NAMALWA (cell line): ENCODE measurements at regions not wholly inside any gene's neighbourhood (a gene's known extent, or its start where the extent isn't known, plus 50 kb on each side); places are given as distances from the start of the nearest gene placed in this dataset.
A peak's percentile ranks its signal among the peaks of the same experiment; 100 is the strongest.
"Not testable (repeated sequence)": the region's sequence is repeated elsewhere in the genome, so short reads cannot be mapped to it uniquely, and the experiment has no call there.

Experiments
- DNase-seq: peaks from one replicate; pipeline ENCODE4 v3.0.0-alpha.2; 2015; ENCODE audit warnings: low spot score

DNA sequence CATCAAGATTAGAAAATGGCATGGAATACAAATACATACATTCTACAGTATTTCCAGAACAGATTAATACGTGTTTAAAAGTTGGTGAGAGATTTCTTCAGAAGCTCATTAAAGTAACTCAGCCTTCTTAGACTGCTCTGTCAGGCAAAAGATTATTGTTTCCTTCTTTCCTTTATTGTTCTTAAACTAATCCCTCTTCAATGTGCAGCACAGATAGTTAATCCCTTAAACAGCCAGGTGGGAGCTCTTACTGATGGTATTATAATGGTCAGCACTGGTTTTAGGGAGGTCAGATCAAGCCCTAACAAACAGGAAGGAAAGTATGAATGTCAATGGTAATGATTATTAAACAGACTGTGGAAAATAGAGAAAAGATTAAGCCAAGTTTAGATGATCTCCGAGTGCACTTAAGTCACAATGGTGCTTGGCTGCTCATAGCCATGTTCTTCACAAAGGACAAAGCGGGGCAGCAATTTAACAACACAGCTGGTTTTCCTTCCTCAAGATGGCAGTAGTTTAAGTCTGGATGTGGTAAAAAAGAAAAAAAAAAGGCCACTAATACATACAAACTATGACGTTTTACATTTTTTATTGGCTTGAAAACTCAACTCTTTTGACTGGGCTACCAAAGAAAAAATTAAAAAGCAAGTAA, 992.6 kb downstream of the PCDH9 start:
- DNase-seq: no peak

DNA sequence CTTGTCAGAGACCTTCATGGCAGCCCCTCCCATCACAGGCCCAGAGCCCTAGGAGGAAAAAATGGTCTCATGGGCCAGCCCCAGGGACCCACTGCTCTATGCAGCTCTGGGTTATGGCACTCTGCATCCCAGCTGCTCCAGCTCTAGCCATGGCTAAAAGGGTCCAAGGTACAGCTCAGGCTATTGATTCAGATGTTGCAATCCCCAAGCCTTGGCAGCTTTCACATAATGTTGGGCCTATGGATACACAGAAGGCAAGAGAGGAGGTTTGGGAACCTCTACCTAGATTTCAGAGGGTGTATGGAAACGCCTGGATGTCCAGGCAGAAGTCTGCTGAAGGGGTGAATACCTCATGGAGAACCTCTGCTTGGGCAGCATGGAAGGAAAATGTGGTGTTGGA, 996.0 kb downstream of the PCDH9 start:
- no peak for DNase-seq

DNA sequence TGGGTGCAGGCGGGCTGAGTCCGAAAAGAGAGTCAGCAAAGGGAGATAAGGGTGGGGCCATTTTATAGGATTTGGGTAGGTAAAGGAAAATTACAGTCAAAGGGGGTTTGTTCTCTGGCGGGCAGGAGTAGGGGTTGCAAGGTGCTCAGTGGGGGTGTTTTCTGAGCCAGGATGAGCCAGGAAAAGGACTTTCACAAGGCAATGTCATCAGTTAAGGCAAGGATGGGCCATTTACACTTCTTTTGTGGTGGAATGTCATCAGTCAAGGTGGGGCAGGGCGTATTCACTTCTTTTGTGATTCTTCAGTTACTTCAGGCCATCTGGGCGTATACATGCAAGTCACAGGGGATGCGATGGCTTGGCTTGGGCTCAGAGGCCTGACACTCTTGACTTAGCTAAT, 998.2 kb downstream of the PCDH9 start:
- not testable (repeated sequence) for DNase-seq

DNA sequence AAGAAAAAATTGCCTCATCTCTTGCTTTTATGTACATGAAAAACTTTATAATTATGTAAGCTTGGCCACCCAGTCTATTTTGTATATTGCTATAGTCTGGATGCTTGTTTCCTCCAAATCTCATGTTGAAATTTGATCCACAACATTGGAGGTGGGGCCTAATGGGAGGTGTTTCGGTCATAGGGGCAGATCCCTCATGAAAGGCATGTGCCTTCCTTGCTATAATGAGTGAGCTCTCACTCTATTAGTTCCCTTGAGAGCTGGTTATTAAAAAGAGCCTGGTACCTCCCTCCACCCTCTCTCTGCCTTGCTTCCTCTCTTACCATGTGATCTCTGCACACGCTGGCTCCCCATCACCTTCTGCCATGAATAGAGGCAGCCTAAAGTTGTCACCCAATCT, 1005.1 kb downstream of the PCDH9 start:
- no peak for DNase-seq

DNA sequence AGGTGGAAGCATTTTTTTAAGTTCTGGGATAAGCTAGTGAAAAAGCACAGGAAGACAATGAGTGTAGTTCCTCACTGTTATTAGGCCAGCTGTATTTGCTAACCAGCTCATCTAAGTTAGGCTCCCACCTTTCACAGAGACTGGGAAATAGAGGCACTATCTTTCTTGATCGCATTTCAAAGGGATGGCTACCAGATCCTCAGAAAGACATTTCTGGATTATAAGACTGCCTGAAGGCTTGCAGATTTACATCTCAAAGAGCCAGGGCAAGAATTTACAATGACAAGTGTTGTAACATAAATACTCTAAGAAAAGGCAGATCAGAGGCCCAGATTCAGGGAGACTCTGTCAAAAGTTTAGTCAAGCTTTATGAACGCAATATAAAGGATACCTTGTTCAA, 1005.5 kb downstream of the PCDH9 start:
- no peak for DNase-seq

DNA sequence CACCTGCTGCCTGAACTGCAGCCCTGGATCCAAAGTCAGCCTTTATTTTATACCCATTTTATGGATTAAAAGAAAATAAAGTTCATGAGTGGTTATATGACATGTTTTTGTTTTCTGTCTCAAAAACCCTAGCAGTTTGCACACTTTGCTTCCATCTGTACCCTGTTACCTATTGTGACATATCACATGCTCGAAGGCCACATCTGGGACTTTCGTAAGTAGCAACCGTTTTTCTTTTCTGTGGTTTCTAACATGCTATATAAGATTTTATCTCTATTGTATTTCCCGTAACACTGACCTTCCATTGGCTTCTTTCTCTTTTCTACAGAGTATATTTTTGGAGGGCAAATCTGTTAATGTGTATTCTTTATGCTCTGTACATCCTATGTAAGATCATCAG, 1007.2 kb downstream of the PCDH9 start:
- DNase-seq: no peak

DNA sequence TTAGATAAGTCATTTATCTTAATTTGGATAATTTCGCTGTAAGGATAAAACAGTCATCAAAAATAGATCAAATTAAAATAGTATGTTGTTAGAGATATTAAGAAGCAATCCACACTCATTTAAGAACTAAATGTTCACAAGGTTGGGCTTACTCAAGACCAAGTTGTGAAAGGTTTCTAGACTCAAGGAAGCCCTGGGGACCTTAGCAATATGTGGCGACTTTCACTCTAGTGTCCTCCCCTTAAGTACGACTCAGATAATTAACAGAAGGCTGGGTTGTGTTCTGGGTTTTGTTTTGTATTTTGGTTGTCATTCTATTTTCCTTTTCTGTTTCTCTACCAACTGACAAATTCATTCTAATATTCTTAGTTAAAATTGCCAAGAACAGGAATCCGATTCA, 1008.0 kb downstream of the PCDH9 start:
- DNase-seq: no peak

DNA sequence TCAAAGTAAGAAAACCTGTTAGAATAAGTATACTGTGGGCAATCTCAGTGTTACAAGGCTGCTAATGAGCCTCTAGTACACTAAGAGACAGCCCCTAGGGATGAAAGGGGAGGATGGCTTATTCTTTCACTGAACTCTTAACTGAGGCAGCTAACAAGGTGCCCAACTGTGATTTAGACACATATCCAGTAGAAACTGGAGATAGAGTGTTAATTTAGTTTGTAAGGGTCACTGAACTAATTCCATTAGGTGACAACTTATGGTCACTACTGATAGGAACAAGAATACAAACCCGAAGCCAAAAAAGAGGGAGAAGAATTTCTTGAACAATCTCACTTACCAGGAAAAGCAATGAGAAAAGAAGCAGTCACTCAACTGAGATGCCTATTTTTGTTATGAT, 1010.6 kb downstream of the PCDH9 start:
- DNase-seq: no peak

DNA sequence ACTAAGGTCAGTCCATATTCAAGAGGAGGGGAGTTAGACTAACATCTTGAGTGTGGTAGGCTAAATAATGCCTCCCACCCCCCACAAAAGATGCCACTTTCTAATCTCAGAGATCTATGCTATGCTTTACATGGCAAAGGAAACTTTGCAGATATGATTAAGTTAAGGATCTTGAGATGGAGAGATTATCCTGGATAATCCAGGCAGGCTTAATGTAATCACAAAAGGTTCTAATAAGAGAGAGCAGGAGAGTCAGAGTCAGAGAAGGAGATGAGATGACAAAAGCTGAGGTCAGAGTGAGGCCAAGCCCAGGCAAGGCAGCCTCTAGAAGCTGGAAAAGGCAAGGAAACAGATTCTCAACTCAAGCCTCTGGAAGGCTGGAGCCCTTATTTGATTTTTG, 1011.6 kb downstream of the PCDH9 start:
- no peak for DNase-seq

DNA sequence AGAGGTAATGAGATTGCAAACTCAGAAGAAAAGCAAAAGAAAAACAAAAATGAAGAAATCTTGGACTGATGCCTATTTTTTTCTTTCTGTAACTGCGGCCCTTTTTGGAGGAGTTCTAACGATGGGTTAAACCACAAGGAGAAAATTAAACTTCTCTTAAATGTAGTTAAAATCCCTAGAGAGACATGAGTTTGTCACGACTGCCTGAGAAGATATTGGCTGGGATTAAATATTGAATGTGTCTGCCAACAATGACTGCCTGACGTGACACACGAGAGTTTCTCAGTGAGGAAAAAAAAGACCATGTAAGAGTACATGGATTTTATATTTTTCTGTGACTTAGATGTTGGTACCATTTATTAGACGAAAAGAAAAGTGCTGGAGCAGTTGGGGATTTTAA, 1013.4 kb downstream of the PCDH9 start:
- no peak for DNase-seq

DNA sequence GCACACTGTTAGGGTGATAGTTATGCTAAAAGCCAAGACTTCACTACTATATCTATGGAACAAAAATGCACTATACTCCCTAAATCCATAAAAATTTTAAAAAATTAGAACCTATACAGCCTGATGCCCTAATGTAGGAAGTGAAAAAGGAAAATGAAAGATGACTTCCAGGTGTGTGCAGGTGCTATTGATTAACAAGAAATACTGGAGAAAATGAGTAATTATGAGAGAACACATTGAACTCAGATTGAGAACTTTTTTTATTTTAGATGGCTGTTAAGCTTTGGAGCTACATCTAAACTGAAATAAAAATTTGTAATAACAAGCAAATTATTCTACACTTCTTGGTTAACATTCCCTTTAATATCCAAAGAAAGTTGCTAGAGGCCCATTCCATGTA, 1015.7 kb downstream of the PCDH9 start:
- DNase-seq: no peak

DNA sequence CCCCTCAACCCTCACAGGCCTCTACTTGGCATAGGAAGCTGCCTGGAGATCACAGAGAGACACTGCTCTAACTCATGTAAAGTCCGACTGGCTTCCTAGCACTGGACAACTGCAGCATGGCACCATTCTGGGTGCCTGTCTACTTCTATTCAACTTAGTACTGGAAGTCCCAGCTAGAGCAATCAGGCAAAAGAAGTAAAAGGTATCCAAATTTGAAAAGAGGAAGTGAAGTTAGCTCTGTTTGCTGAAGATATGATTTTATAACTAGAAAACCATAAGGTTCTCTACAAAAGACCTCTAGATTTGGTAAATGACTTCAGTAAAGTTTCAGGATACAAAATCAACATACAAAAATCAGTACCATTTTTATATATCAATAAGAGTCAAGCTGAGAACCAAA, 1017.6 kb downstream of the PCDH9 start:
- DNase-seq: no peak

DNA sequence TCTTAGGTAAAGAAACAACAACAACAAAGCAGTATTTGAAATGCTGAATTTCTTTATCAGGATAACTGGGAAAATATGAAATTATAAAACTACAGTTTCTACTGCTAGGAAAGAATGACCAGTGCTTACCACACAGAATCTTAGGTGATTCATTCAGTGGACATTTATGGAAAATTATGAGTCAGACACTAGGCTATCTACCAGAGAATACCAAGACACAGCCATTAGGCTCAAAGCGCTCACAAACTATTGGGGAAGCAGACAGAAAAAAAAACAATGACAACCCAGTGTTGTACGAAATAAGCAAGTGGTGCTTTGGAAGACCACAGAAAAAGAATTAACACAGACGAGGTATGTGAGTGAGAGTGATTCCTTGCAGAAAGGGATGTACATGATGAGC, 1019.5 kb downstream of the PCDH9 start:
- no peak for DNase-seq

DNA sequence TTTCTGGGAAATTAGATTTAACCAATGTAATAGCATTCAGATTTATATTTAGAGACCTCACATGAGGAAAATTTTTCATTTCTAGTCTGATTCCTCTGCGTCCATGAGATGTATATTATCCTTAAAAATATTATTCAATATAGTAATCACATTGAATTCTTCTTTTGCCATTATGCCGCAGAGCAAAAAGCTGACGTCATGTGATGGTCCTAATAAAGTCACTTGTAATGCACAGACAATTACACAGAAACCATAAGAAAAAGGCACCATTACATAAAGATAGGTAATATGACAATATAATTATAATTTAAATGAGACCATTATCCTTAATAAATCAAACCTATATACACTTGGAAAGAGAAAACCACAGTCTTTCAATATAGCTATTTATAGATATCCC, 1021.5 kb downstream of the PCDH9 start:
- DNase-seq: no peak

DNA sequence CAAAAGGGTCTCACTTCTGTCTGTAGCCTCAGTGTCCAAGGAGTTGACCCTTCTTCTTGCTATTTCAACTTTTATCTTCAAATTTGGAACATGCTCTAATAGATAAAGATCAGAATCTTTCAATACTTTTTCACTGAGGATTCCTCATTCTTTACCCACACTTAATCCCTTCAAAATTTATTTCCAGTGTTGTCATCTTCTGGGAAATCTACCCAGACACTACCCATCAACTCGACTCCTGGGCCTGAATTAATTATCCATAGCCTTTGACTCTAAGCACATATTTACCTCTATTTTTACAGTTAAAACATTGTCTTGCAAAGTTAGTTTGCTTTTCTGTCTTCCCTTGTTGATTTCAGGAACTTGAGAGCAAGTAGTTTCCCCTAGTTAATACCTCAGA, 1022.5 kb downstream of the PCDH9 start:
- DNase-seq: no peak

DNA sequence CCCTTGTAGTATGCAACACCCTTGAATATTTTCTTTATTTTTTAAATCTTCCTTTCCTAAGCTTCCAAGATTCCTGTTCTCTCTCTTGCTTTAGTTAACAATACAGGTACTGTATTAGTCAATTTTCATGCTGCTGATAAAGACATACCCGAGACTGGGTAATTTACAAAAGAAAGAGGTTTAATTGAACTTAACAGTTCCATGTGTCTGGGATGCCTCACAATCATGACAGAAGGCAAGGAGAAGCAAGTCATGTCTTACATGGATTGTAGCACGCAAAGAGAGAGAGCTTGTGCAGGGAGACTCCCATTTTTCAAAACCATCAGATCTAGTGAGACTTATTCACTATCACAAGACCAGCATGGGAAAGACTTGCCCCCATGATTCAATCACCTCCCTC, 1024.3 kb downstream of the PCDH9 start:
- no peak for DNase-seq

DNA sequence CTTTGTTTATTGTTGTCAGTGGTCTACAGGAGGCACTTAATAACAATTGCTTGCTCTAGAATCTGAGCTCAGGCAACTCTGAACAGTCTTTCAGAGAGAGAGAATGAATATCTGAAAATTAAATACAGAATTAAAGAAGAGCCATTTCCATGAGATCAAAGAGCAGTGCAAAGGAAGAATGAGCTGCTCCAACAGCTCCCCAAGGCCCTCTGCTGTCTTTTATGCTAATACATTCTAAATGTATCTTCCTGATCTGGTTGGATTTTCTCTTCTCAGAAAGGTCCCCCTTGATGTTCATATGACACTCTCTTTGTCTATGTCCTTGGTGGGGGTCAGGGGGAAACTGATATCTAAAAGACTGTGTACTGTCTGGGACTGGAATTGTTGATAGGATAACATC, 1029.6 kb downstream of the PCDH9 start:
- no peak for DNase-seq

DNA sequence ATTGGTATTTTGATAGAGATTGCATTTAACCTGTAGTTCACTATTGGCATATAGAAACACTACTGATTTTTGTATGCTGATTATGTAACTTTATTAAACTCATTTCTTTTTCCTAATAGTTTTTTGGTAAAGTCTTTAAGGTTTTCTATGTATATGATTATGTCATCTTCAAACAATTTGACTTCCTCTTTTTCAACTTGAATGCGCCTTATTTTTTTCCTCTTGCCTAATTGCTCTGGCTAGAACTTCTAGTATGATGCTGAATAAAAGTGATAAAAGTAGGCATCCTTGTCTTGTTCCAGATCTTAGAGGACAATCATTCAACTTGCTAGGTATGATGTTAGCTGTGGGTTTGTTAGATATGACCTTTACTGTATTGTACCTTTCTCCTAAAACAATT, 1034.9 kb downstream of the PCDH9 start:
- no peak for DNase-seq

DNA sequence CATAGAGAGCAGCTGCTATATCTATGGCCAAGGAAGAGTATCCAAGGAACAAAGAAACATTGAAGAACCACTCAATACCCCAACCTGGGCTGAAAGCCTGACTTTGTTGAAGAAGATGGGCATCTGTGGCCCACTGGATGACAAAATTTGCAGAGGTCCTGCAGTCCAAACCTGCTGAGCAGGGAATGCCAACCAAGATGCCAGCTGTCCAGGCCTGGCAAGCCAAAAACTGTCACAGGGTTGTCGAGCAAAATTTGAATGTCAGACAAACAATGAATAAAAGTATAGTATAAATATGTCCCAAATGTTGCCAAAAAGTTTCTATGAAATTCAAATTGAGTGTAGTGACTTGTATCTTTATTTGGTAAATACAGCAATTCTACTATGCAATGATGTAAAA, 1040.2 kb downstream of the PCDH9 start:
- DNase-seq: no peak

DNA sequence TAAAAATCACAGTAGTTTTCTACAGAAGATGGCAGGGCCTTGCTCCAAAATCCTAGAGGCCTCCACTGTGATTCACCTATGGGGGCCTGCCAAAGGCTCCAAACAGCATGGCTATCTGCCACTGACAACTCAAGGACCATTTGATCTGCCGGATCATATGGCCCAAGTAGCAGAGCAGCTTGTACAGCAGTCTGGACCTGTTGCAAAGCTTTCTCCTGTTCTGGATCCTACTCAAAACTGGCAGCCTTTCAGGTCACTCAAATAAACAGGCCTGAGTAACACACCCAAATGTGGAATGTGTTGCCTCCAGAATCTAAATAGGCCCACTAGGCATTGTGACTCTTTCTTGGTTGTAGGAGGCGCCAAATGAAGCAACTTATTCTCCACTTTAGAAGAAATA, 1049.3 kb downstream of the PCDH9 start:
- no peak for DNase-seq

DNA sequence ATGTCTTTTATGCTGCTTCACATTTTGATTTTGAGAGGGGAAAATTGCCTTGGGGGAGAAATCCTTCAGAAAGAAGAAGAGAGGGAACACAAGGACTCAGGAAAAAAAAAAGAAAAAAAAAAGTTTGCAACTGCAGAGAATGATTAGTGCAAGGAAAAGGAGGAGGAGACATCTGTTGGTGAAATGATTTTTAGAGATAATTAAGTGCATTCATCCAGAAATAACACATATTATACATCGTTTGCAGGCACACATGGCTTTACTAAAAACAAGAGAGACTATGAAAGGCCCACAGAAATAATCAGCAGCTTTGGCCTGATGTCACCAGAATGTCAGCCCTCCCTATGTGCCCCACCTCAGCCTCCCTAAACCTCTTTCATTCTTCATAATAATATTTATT, 1058.2 kb downstream of the PCDH9 start:
- DNase-seq: no peak

DNA sequence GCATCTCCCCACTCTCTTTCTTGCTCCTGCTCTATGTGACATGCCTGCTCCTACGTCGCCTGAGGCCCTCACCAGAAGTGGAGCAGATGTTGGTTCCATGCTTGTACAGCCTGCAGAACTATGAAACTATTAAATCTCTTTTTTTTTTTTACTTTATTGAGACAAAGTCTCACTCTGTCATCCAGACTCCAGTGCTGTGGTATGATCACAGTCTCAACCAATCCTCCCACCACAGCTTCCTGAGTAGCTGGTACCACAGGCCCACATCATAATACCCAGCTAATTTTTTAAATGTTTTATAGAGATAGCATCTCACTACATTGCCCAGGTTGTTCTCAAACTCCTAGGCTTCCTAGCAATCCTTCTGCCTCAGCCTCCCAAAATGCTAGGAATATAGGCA, 1067.7 kb downstream of the PCDH9 start:
- no peak for DNase-seq

DNA sequence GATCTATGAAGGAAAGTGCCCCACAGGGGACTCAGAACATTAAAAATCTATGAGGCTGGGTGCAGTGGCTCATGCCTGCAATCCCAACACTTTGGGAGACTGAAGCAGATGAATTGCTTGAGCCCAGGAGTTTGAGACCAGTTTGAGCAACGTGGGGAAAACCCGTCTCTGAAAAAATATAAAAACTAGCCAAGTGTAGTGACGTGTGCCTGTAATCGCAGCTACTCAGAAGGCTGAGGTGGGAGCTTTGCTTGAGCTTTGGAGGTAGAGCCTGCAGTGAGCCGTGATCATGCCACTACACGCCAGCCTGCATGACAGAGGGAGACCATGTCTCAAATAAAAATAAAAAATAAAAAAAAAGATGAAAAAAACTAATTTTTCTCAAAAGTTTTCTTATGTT, 1070.6 kb downstream of the PCDH9 start:
- peak; percentile 24 for DNase-seq

DNA sequence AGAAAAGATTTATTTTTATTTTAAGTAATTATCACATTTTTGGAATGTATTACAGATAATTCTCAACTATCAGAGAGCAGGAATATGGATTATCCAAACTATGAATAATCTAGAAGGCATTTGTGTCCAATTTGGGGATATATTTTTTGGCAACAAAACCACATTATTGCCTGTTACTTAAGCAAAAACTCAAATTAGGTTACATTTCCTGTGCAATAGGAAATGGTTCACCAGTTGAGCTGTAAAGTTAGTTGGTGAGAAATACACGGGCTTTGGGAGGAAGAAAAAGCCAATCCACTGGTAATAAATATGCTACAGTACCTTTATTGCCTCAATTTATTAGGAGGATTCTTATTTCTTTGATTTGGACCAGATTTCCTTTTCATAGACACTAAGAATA, 1075.2 kb downstream of the PCDH9 start:
- DNase-seq: no peak

DNA sequence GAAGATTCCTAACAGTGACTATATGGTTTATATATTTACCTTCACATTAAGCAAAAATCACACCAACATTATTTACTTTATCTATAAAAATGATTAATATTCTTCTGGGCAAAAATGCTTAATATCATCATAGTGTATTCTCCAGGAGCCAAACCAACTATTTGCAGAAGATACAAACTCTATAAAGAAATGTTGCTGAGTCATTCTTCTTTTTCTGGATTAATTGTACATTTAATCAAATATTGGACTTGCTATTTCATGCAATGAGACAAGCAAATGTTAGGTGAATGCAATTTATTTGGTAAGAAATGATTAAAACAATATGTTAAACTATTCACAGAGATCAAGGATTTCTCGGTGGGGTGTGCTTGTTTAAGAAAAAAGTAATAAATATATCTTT, 1075.8 kb downstream of the PCDH9 start:
- no peak for DNase-seq
